Naive thymus-derived CD4-positive, alpha-beta T cell (primary cell): ENCODE measurements at regions not wholly inside any gene's neighbourhood (a gene's known extent, or its start where the extent isn't known, plus 50 kb on each side); places are given as distances from the start of the nearest gene placed in this dataset.

ENCODE experiments used
- ATAC-seq: fragments of 150-1000 bp; cut with Tn5 transposase; 2 replicates; pipeline ENCODE4 v1.10.0; 2021; ENCODE audit warnings: mild to moderate bottlenecking, moderate library complexity
- CTCF ChIA-PET: fragments of 350-600 bp; sonication (Branson Sonifier 250); formaldehyde crosslinking; loops from one replicate; lab custom pipeline; 2021; ENCODE audit warnings: antibody characterized with exemption; lab: Charles Lee
- POLR2A ChIA-PET: fragments of 350-600 bp; sonication (Branson Sonifier 250); formaldehyde crosslinking; loops from one replicate; lab custom pipeline; 2021; ENCODE audit warnings: antibody characterized with exemption, inconsistent platforms; lab: Charles Lee
- DNase-seq, 9 donors: peaks; one replicate each; pipeline versions ENCODE4 v3.0.0 to v3.0.0-alpha.2; 2020 to 2022; ENCODE audit warnings: mixed read lengths in 1 of 9
- H3K27ac ChIP-seq: one replicate; pipeline ENCODE4 v1.7.0; 2013; ENCODE audit warnings: mild to moderate bottlenecking, low read depth, low read length, moderate library complexity
- H3K27me3 ChIP-seq, 2 donors: one replicate each; pipeline ENCODE4 v1.7.0; 2013; ENCODE audit warnings: low read length in 2 of 2, mild to moderate bottlenecking in 2 of 2, moderate library complexity in 2 of 2; ENCODE audit not compliant: control insufficient read depth in 2 of 2, insufficient read depth in 2 of 2
- H3K36me3 ChIP-seq, 3 experiments: 1 replicate in 2 of 3; 2 replicates in 1 of 3; pipeline ENCODE4 v1.7.0; 2013; ENCODE audit warnings: low read length in 3 of 3, mild to moderate bottlenecking in 3 of 3, moderate library complexity in 1 of 3; ENCODE audit not compliant: insufficient read depth in 3 of 3, control insufficient read depth in 2 of 3
- H3K4me1 ChIP-seq, 2 donors: one replicate each; pipeline ENCODE4 v1.7.0; 2013; ENCODE audit warnings: low read length in 2 of 2, mild to moderate bottlenecking in 2 of 2, moderate library complexity in 1 of 2; ENCODE audit not compliant: control insufficient read depth in 2 of 2, insufficient read depth in 2 of 2
- H3K4me3 ChIP-seq: 2 replicates; pipeline ENCODE4 v1.7.0; 2013; ENCODE audit warnings: mild to moderate bottlenecking, low read length
- H3K9me3 ChIP-seq, 3 experiments: 1 replicate in 2 of 3; 2 replicates in 1 of 3; pipeline ENCODE4 v1.7.0; 2013; ENCODE audit warnings: low read length in 3 of 3; ENCODE audit not compliant: control insufficient read depth in 2 of 3
- H3K27ac Mint-ChIP-seq, 9 donors: one replicate each; pipeline ENCODE4 v1.8.0; 2020 to 2022; ENCODE audit warnings: mixed read lengths in 9 of 9, mild to moderate bottlenecking in 8 of 9, moderate library complexity in 5 of 9, inconsistent platforms in 2 of 9
- H3K27me3 Mint-ChIP-seq, 5 donors: one replicate each; pipeline ENCODE4 v1.8.0; 2021 to 2022; ENCODE audit warnings: mixed read lengths in 5 of 5, mild to moderate bottlenecking in 1 of 5
- H3K36me3 Mint-ChIP-seq, 5 donors: one replicate each; pipeline ENCODE4 v1.8.0; 2020 to 2022; ENCODE audit warnings: mixed read lengths in 5 of 5, mild to moderate bottlenecking in 3 of 5, inconsistent platforms in 1 of 5
- H3K4me1 Mint-ChIP-seq, 7 donors: one replicate each; pipeline ENCODE4 v1.8.0; 2020 to 2022; ENCODE audit warnings: mixed read lengths in 7 of 7, mild to moderate bottlenecking in 3 of 7, inconsistent platforms in 1 of 7
- H3K4me3 Mint-ChIP-seq, 10 donors: one replicate each; pipeline ENCODE4 v1.8.0; 2020 to 2022; ENCODE audit warnings: mild to moderate bottlenecking in 10 of 10, mixed read lengths in 10 of 10, moderate library complexity in 6 of 10, inconsistent platforms in 2 of 10
- H3K9me3 Mint-ChIP-seq, 11 donors: one replicate each; pipeline ENCODE4 v1.8.0; 2020 to 2022; ENCODE audit warnings: mixed read lengths in 11 of 11, mild to moderate bottlenecking in 4 of 11, inconsistent platforms in 1 of 11, moderate library complexity in 1 of 11
- intact Hi-C, 2 donors: fragments of 100-400 bp; cut with micrococcal nuclease; formaldehyde crosslinking; loops; one replicate each; pipeline ENCODE4 v1.15.1; 2023

DNA sequence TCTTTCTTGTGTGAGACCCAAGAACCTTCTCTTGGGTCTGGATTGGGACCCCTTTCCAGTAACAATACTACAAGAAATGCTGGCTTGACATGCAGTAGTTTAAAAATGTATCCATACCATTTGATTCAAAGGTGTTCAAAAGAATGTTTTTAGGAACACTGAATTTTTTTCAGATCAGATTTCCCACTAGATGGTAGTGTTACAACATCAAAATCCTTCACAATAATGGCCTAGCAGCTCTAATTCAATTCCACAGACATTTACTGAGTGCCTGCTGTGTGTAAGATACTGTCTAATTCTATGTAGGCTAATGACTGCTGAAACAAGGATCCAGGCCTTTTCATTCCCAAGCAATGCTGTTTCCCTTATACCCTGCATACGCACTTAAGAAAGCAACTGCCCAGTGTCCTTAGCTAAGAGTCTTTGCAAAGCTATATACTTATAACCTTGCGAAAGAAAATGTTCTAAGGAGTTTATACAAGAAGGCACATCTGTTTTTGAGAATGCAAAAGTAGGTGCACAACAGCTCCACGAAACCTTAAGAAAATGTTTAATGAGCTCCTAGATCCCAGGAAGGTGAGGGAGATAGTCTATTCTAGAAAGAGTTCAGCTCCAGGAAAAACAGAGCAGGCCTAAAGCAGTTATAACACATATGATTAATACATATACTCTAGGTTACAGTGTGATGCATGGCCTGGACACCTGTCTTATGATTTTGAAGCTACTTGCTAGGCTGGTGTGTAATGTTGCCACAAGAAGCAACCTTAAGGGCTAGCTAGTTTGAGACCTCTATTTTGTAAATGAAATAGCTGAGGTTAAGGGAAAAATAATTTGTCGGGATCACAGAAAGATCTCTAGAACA is 50.9 kb upstream of the PKP2 start:
- Mint-ChIP-seq H3K36me3 (no peaks in the 10 kb centered on the region), H3K9me3 (no peaks in the 10 kb centered on the region), H3K4me3 (no peak overlapping the region), H3K4me1 (no peaks in the 10 kb centered on the region), H3K27me3 (peaks cover 0 to 9% (median 4%) of the 10 kb centered on the region in 5 donors), H3K27ac (no peak overlapping the region)
- intact Hi-C loops, result no loop called here
- no peaks in the 10 kb centered on the region for H3K27me3 ChIP-seq
- CTCF ChIA-PET, result no interaction called here
- no peak overlapping the region for H3K4me3 ChIP-seq
- no peak overlapping the region for H3K27ac ChIP-seq
- H3K9me3 ChIP-seq, result no peaks in the 10 kb centered on the region
- no peaks in the 10 kb centered on the region for H3K4me1 ChIP-seq
- DNase-seq (no peak), ATAC-seq (no peak)
- POLR2A ChIA-PET, result no interaction called here
- H3K36me3 ChIP-seq, result no peaks in the 10 kb centered on the region

DNA sequence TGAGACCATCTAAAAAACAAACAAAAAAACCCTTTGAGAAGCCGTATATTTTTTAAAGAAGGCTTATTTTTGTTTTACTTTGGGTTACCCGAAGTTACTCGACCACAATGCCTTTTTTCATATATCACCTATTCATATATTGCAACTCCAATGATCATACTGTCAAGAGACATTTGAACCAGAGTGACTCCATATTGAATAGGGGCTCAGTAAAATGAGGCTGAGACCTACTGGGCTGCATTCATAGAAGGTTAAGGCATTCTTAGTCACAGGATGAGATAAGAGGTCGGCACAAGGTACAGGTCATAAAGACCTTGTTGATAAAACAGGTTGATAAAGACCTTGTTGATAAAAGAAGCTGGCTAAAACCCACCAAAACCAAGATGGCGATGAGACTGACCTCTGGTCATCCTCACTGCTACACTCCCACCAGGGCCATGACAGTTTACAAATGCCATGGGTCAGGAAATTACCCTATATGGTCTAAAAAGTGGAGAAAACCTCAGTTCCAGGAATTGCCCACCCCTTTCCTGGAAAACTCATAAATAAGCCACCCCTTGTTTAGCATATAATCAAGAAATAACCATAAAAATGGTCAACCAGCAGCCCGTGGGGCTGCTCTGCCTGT is 50.0 kb upstream of the PKP2 start:
- Histone ChIP-seq H3K27ac (no peak overlapping the region), H3K4me1 (no peaks in the 10 kb centered on the region), H3K4me3 (no peak overlapping the region), H3K27me3 (no peaks in the 10 kb centered on the region), H3K36me3 (no peaks in the 10 kb centered on the region), H3K9me3 (no peaks in the 10 kb centered on the region)
- CTCF ChIA-PET, result interaction anchor here (0.6 kb wide), 1 partner anchor 26 kb away, joined by 3 read pairs; no protein-coding TSS in a partner anchor
- Mint-ChIP-seq H3K36me3 (no peaks in the 10 kb centered on the region), H3K27me3 (peaks cover 0 to 9% (median 4%) of the 10 kb centered on the region in 5 donors), H3K27ac (no peak overlapping the region), H3K4me1 (no peaks in the 10 kb centered on the region), H3K9me3 (no peaks in the 10 kb centered on the region), H3K4me3 (no peak overlapping the region)
- POLR2A ChIA-PET, result no interaction called here
- intact Hi-C loops, result no loop called here
- DNase-seq (no peak), ATAC-seq (no peak)
